Astrocyte of the spinal cord (primary cell): ENCODE measurements at regions not wholly inside any gene's neighbourhood (a gene's known extent, or its start where the extent isn't known, plus 50 kb on each side); places are given as distances from the start of the nearest gene placed in this dataset.

Source experiments
- DNase-seq: peaks from one replicate; pipeline ENCODE4 v3.0.0; 2011; ENCODE audit warnings: low read depth, low spot score
- H3K4me3 ChIP-seq: 2 replicates; pipeline ENCODE4 v1.5.1; 2011; ENCODE audit warnings: low read depth, mild to moderate bottlenecking, low read length, moderate library complexity
- in situ Hi-C: cut with HindIII; loops from 2 replicates; pipeline ENCODE4 v1.10.0; 2017; ENCODE audit warnings: low sequenced_read_pairs
- TF ChIP-seq, protein P1 (sequence below): IDR thresholded peaks from 2 replicates; pipeline ENCODE4 v1.5.1; 2012; ENCODE audit warnings: low read depth, mild to moderate bottlenecking, low read length, inconsistent platforms

DNA sequence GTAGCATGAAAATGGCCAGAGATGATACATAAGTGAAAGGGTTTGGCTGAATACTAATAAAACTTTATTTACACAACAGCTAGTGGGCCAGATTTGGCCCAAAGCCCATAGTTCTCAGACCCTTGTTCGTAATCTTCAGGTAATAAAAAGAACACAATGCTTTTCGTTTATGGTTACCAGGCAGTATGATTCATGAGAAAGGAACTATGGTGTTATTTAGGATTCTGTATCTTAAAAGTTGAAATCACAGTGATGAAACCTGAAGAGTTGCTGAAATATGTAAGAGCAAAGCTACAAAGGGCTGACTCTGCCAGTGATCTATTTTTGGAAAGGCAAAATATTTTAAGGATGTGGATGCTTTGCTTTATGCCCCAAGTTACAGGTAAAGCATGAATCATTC, 192.7 kb downstream of the SMC2 start:
- TF ChIP-seq, protein P1, sequence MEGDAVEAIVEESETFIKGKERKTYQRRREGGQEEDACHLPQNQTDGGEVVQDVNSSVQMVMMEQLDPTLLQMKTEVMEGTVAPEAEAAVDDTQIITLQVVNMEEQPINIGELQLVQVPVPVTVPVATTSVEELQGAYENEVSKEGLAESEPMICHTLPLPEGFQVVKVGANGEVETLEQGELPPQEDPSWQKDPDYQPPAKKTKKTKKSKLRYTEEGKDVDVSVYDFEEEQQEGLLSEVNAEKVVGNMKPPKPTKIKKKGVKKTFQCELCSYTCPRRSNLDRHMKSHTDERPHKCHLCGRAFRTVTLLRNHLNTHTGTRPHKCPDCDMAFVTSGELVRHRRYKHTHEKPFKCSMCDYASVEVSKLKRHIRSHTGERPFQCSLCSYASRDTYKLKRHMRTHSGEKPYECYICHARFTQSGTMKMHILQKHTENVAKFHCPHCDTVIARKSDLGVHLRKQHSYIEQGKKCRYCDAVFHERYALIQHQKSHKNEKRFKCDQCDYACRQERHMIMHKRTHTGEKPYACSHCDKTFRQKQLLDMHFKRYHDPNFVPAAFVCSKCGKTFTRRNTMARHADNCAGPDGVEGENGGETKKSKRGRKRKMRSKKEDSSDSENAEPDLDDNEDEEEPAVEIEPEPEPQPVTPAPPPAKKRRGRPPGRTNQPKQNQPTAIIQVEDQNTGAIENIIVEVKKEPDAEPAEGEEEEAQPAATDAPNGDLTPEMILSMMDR: no peak
- no peak overlapping the region for H3K4me3 ChIP-seq
- no peak for DNase-seq
- in situ Hi-C loops: no loop called here

DNA sequence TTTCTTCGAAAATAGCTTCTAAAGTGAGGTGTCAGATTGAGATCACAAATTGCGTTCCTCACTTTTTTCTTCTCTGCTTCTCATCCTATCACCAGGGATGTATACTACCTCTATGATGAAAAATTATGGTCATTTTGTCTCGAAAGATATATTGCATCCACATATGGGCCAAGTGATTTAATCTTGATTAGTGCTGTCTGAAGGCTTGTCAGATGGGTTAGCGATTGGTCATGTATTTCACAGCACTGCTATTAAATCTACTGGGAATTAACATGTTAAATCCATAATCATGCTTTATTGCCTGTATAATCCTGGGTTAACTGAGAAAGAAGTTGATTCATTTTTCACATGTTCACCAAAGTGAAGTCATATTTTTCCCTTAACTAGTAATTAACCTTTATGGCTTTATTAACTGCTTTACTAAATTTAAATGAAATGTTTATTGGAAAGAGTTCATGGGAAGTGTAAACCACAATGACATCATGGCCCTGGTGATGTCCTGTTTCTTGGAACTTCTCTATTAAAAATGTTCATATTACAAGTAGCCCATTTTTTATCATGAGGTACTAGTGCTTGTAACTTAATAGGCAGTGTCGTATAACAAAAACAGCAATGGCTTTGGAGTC, 193.3 kb downstream of the SMC2 start:
- in situ Hi-C loops: no loop called here
- DNase-seq: no peak
- no peak overlapping the region for H3K4me3 ChIP-seq
- TF ChIP-seq, protein P1: no peak

DNA sequence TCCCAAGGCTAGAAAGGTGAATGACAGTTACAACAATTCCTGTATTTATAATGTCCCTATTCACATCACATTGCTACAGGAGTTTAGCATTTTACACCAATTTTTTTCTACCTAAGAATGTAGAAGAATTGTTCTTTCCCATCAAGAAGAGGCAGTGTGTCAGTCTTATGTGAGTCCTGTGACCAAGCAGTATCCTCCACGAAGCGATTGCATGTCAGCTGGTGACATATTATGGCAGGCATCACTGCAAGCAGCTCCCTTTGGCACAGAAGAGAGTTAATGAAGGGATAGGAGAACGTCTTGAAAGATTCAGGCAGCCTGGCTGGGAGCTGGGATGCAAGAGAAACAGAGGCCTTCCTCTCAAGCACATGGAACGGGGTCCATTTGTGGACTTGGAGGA, 199.8 kb downstream of the SMC2 start:
- DNase-seq: no peak
- in situ Hi-C loops: no loop called here
- H3K4me3 ChIP-seq: no peak overlapping the region

DNA sequence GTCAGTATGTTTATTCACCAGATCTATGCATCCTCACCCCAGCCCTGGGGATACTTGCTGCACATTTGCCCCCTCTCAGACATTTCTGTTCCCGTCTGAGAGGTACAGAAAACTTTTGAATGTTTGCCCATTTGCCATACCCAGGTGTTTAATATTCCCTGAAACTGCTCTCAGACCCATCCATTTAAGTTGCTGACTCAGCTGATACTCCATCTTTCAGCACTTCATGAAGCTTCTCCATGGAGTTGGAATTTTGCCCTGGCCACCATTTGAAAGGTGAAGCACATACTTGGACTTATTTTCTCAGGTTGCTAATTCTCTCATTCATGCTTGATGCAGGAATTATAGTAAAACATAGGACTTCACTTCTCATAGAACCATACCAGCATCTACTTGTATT, 203.9 kb upstream of the OR13F1 start:
- DNase-seq: no peak
- TF ChIP-seq, protein P1: no peak
- in situ Hi-C loops: no loop called here
- no peak overlapping the region for H3K4me3 ChIP-seq

More for the DNA sequence above, 199.8 kb downstream of the SMC2 start:
- TF ChIP-seq, protein P1: no peak

DNA sequence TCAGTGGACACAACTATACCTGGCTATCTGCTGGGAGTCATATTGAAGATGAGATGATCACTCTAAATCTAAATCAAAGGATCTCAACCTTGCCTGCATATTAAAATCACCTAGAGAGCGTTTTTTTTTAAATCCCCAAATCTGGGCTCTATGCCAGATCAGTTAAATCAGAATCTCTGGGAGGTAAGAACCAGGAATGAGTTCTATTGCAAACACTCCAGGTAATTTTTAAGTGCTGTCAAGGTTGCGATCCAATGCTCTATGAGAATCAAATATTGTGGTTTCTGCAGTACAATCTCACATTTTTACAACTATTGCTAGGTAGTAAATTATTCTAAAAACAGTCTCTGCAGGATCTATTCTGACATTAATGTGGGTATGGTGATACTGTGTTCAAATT, 202.3 kb upstream of the OR13F1 start:
- DNase-seq: no peak
- in situ Hi-C loops: no loop called here
- TF ChIP-seq, protein P1: no peak
- no peak overlapping the region for H3K4me3 ChIP-seq

DNA sequence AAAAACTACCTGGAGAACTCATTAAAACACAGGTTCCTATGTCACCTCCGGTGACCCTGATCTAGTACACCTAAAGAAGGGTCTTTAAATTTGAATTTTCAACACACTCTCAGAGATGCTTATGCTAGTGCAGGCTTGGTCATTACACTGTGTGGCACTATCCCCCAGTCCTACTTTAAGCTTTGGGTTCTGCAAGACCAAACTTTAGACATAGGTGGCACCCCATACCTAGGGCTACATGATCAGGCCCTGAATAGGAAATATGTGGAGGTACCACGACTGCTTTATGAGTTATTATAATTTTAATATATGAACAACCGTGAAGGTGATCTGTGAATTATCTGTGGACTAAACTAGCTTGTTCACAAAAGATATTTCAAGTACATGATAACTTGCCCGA, 201.3 kb upstream of the OR13F1 start:
- DNase-seq: no peak
- no peak overlapping the region for H3K4me3 ChIP-seq
- in situ Hi-C loops: no loop called here
- TF ChIP-seq, protein P1: no peak

DNA sequence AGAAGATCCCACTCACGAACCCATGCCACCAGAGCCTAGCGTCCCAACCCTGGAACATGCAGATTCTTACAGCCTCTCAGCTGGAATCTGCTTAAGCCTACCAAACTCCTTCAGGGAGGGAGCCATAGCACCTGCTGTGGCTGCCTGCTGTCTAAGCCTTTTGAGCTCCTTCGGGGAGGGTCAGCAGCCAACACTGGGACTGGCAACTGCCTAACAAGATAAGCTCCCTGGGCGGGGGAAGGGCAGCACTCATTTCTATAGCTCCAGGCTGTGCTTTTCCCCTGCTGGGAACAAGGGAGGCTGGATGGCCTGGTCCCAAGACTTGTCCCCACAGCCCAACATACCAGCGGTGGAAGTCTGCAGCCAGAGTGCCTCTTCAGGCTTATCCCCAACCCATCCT, 199.1 kb upstream of the OR13F1 start:
- in situ Hi-C loops: no loop called here

More for the DNA sequence above, 199.1 kb upstream of the OR13F1 start:
- TF ChIP-seq, protein P1: no peak
- H3K4me3 ChIP-seq: no peak overlapping the region
- no peak for DNase-seq
